H1 (cell line): ENCODE measurements at regions not wholly inside any gene's neighbourhood (a gene's known extent, or its start where the extent isn't known, plus 50 kb on each side); places are given as distances from the start of the nearest gene placed in this dataset.

Experiments used
- GTF2F1 ChIP-seq: IDR thresholded peaks from 2 replicates; pipeline ENCODE4 v1.6.1; 2012; ENCODE audit warnings: low read depth, low read length, improper control_type of control experiment, borderline replicate concordance
- RFX5 ChIP-seq: IDR thresholded peaks from 2 replicates; pipeline ENCODE4 v1.6.1; 2011; ENCODE audit warnings: low read depth, low read length, improper control_type of control experiment, borderline replicate concordance
- SP4 ChIP-seq: IDR thresholded peaks from 2 replicates; pipeline ENCODE4 v1.6.1; 2012; ENCODE audit warnings: low read length, inconsistent platforms

DNA sequence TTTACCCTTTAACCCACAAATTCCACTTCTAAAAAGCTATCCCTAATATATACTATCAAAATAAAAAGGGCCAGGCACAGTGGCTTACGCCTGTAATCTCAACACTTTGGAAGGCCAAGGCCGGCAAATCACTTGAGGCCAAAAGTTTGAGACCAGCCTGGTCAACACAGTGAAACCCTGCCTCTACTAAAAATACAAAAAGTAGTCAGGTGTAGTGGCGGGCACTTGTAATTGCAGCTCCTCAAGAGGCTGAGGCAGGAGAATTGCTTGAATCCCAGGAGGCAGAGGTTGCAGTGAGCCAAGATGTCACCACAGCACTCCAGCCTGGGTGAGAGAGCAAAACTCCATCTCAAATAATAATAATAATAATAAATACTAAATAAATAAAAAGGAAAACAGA, 82.5 kb downstream of the TRIM27 start (continued):
- no peak for TF ChIP-seq SP4
- no peak for TF ChIP-seq GTF2F1
- no peak for TF ChIP-seq RFX5
